ENCODE measurements at regions not wholly inside any gene's neighbourhood (a gene's known extent, or its start where the extent isn't known, plus 50 kb on each side); places are given as distances from the start of the nearest gene placed in this dataset.

DNA sequence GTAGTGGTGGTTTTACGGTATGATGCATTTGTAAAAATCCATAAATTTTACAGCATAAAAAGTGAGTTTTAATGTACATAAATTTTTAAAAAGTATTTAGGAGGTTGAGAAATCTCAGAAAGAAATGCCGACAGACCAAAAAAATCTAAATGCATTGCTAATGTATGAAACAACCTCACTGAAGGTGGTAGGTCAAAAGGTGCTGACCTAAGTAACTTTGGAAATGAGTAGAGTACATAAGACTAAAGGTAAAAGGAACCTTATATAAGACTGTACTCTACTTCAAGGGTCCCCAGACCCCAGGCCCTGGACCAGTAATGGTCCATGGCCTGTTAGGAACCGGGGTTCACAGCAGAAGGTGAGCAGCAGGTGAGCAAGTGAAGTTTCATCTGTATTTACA is 163.4 kb downstream of the COL6A3 start:
- DNase-seq = no peak

DNA sequence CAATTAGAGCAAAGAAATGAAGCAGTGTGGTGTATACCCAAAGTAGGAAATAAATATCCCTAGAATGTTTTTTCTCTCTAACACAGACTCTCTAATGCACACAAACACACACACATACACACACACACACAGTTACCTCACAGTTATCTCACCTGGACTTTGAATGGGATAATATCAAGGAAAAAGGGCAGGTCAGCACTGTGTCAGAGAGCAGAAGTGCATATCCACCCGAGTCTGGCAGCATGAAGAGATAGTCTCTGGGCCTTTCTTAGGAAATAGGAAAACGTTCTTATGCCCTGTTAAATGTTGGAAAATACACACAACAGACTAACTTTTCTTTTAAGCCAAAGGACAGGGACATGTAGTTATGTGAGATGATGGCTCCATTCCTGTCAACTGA is 162.0 kb downstream of the COL6A3 start:
- DNase-seq = no peak

DNA sequence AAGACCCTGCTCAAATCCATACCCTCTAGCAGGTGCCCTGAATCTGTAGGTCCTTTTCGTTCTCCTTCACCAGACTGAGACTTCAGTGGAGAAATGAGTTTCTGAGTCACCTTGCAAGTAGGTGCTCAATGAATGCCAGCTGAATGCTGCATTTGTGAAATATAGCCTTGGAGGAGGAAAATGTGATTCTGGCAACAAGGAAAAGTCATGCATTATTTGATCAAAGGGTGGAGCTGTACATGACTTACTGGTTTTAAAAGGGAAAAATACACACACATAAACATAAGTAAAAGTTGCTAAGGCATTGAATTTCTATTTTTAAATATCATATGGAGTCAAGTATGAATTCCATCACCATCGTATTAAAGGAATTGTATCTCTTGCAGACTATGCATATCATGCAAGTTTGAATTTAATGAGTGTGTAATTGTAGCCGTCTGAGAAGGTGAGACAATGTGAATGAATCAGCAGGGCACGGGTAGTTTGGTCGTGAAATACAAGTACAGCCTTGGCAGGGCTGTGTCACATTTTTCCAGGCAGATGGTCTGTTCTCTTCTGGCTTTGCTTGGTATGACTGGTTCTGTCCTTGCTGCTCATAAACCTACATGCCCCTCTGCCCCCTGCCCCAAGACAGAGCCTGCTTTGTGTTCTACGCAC is 160.8 kb downstream of the COL6A3 start:
- DNase-seq = no peak

DNA sequence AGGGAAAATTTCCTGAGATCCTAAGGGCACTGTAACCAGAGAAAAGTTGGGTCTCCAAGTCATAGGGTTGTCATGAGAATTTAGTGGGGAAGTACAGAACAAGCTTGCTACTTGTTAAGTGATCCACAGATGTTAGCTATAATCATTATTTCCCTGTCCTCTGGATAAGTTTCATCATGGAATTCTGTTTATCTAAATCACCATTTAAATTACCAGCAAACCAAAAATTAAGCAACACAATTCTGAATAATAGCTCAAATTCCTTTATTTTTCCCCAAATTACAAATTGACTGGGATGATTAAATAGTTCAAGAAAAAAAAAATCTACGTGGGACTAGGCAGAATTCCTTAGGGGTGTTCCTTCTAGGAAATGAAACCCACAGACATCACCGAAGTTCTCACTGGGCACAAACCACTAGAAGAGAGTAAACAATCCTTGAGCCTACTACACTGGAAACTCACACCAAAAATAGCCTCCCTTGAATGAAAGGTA is 159.5 kb downstream of the COL6A3 start:
- DNase-seq = no peak

DNA sequence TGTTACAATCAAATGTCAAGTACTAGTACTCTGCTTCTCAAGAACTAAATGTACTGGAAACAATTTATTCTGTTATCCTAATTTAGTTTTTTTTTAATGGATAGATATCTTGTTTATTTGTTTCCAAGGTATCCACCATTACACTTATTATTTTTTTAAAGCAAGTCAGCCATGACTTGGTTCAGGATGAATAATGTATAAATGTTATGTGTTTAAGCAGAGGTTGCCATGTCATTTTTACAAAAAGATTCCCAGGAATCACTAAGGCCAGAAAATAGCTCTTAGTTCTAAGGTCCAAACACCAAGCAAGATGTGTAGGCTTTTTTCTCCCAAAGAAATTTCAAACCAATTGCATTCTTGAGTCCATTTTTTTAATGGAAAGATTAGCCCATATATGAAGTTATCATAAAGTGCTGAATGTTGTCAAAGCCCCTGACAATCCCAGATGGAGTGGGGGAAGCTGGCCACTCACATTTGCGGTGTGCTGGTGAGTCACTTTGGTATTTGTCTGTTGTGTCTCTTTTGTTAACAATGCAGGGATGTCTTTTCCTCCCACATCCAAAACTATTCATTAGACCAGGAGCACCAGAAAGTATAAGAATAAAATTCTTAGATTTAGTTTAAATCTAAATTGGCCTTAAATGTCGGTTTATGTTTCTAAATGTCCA is 158.9 kb downstream of the COL6A3 start:
- no peak for DNase-seq

DNA sequence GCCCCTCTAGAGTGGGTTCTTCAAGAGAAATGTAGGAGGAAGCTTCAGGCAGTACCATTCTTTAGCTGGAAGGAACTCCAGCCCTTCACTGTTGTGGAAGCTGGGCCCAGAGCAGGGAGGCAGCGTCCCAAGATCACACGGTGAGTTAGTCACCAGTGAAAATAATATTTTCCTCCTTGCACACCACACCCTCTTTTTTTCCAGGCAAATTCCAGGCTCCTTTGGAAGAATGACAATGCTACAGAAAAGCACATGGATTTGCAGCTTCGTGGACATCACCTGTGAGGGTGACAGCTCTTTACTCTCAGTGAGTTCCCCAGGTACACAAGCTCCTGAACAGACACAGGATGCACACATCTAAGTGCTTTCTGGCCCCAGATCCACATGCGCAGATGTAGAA is 157.1 kb downstream of the COL6A3 start:
- no peak for DNase-seq

DNA sequence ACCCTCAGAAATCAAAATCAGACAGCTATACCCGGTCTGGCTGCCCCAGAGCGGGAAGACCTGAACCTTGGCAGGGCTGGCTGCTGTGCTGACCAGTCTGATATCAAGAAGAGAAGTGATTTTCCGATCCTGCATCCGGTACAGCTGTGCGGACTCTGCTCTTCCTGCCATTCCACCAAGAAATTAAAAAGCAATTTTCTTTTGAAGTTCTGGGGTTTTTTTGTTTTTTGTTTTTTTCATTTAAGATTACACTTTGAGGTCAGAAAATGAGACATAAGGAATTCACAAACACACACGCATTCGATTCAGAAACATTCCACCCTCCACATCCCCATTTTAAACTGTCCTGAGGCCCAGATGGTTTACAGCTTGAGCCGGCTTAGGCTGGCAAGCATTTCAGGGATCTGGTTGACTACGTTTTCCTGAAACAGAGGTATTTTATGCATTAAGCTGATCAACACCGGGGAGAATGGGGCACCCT is 156.5 kb downstream of the COL6A3 start:
- no peak for DNase-seq

DNA sequence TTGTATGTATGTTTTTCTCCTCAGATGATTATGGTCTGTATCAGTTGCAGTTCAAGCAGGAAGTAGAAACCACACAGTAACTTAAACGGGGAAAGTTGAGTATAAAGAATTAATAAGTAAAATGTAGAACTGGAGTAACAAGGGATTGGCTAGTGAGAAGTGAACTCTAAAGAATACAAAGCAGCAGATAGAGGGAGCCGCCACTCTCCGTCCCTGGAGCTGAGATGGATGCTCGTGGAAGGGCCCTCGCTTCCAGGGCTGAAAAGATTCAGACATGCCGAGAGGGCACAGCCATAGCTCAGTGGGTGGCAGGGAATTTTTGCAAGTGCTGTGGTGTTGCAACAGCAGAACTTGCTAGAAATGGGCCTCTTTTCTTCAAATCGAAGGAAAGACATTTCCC is 155.8 kb downstream of the COL6A3 start:
- DNase-seq = no peak

DNA sequence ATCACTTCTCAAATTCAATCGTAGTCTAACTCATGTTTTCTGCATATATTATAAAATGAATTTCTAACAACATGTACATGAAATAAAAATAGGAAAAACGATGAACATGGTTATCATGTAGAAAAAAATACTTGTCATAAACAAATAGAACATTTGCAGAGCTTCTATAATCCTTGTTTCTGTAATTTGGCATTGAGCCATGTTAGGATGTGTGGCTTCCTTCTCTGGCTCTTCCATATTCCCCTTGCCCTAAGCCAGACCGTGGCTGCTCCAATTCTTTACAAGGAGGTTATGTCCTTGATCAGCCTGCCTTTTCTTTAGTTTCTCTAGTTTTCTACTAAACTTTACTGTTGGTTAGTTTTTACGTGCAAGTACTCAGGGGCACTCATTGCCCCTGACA is 155.3 kb downstream of the COL6A3 start:
- DNase-seq = no peak

DNA sequence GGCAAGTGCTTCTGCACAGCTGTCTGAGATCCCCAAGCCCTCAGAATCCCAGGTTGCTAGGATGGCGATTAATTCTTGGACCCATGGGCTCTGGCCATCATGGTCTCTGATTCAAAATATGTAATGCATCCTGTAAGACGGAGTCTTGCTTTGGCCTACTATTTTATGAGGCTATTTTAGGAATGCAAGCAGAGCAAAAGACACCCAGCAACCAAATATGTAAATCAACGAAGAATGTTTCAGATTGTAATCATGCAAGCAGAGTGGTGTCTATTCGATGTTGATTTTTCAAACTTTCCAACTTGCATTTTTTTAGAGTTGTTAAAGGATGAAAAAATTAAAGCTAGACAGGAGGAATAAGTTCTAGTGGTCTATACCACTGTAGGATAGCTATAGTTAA is 154.8 kb downstream of the COL6A3 start:
- DNase-seq = no peak

DNA sequence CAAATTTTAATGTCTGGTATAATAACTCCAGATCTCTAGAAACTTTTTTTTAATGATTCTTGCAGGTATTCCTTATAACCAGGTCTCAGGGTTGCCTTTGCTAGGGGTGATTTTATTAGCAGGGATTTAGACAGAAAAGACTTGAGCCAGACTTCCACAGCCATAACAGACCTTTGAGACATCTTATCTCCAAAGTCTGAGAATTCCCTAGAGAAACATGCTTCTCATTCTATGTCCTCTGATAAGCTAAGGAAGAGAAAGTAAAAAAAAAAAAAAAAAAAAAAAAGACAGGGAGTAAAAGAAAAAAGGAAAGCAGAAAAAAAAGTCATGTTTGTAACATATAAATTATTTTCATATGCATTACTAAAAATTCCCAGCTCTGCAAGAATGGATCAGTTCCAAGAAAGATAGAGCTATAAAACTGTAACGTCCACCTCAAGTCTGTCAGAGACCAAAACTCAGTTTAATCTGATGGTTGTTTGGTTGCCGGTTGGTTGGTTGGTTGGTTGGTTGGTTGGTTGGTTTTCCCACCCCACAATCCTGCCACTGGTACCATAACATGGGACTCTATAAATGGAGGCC is 153.8 kb downstream of the COL6A3 start:
- DNase-seq = no peak

DNA sequence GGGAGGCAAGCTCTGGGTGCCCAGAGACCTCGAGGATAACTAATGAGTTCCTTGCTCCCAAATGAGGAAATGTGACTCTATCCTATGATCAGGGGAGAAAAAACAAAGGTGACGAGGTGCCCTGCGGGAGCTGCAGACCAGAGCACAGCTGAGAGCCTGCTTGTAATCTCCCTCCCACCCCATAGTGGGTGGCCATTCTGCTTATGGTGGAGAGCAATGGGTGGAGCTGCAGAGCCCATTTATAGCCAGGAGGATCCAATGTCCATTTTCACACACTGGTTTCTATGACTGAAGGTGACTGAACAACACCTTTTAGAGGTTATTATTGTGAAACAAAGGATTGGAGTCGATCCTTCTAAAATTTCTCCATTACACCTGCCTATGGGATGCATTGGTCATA is 153.3 kb downstream of the COL6A3 start:
- no peak for DNase-seq

DNA sequence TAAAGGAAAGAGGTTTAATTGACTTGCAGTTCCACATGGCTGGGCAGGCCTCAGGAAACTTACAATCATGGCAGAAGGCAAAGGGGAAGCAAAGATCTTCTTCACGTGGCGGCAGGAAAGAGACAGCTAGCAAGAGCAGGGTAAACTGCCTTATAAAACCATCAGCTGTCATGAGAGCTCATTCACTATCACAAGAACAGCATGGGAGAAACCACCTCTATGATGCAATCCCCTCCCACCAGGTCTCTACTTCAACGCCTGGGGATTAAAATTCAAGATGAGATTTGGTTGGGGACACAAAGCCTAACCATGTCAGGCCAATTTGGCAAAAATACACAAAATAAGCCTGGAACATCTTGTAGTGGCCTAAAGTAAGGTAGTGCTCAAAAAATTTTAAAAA is 152.6 kb downstream of the COL6A3 start:
- no peak for DNase-seq

DNA sequence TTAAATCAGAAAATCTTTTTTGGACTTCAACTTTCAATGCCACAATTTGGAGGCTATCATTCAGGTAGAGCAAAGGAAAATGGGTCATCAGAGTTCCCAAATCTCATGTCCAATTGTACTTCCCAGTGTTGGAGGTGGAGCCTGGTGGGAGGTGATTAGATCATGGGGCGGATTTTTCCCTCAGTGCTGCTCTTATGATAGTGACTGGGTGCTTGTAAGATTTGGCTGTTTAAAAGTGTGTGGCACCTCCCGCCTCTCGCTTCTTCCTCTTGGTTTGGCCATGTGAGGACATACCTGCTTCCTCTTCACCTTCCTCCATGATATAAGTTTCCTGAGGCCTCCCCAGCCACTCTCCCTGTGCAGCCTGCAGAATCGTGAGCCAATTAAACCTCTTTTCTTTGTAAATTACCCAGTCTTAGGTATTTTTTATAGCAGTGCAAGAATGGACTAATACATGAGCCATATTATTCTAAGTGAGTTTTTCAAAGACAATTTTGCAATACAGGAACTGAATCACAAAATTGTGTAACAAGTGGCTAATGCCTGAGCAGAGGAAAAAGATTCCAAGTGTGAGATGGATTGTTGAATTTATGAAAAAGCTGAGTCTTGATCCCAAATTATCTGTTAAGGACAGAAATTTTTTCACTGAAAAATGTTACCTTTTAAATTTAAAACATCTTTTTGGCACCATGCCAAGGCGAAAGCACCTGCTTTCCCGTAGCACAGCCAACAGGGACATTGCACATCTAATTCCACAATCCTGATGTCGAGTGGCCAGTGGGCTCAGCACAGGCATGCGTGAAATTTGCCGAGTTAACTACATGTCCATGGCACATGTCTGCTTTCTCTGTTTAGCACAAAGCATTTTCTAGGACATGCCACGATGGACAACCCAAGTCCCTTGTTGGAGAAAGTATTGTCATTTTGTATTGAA is 150.9 kb downstream of the COL6A3 start:
- no peak for DNase-seq

DNA sequence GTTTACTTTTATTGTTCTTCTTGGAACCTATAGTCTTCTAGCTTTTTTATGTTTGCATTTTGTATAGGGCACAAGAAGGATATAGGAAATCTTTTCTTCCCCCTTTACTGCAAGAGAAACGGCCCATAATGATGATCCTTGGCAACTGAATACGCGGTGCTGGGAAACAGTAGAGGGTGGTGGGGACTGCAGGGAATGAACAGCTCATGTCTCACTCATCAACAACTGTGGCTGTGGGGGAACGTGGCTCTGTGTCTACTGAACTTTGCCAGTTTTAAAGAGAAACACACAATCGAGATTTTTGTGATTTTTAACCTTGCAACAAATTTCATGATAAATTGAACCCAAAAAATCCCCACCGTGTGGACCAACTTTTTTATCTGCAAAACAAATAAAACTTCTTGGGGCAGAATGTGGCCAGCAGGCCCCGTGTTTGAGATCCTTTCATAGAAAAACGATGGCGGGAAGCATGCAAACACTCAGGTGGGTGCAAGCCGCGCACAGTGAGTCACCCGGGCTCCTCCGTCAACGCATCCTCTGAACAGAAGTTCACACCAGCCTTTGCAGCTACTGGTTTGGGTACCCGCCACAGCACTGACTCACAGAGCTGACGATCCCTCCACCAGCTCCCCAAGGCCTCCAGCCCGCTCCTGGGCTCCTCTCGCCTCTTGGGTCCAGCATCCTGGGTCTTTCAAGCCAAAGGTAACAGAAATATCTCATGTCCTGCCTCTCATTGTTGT is 149.3 kb downstream of the COL6A3 start:
- no peak for DNase-seq

DNA sequence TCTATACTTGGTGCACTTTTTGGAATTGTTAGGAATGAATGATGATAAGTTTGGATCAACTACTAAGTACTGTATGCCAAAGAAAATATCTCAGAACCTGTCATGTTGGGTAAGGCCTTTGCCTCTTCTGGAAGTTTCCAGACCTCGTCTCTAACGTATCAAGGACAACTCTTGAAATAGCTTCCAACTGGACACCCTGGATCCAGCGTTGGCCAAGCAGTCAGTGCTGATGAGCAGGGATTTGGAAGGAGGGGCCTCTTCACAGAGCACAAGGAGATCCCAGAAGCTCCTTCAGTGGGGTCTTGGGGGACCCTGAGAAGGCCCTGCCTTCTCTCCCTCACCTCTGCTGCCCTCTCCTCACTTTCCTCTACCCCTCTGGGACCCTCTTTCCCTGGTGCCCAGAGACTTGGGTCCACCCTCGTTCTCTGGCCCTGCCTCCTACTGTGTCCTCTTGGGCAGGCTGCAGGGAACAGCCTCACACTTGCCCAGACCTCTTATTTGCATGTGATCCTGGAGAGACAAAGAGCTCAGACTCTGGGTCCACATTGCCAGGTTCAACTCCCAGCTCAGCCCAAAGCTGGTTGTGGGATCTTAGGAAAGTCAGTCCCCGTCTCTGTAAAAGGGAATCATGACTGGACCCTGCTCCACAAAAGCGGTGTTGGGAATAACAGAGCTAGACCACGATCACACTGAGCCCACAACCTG is 145.8 kb downstream of the COL6A3 start:
- DNase-seq = no peak

DNA sequence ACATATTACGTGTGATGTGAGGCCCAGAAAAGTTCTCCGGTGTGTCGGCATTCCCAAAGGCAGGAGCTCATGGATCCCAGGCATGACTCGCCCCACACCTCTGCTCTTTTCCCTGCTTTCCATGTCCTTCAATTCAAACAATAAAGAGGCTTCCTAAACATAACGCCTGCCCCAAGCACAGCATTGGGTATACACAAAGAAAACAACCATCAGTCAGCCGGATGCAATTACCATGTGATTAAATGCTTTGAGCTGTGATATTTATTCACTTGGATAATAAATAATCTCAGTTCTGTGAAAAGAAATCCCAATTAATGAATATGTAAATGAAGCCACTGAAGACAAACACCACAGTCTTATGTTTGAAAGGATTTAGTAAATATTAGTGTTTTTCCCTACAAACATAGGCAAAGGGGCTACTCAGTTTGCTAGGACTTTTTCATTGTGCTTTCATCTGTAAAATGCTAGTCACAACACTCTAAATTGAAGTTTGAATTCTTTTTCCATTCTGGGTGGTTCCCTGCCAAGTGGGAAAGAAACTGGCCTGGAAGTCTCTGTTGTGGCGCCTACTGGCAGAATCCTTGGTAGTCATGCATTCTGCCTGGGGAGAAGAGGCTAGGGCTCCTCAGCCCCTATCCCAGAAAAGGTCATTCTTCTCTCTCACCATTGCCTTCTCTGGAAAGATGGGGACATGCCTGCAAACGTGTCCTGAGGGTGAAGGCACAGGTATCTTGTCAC is 144.7 kb downstream of the COL6A3 start:
- no peak for DNase-seq

DNA sequence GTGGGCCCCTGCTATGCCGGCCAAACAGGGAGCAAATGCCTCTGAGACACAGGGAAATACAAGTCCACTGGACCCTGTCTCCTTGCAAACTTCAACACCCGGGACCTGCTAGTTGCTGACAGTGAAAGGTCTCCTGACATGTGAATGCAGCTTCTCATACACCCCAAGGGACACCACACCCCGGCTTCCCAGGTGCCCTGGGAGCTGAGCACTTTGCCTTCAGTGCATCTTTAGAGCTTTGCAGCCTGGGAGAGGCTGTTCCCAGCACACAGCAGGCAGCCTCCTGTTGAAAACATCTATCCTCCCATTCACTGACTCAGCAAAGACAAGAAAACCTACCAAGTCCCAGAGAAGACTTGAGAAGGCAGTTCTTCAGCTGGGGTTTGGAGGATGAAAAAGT is 143.4 kb downstream of the COL6A3 start:
- no peak for DNase-seq

DNA sequence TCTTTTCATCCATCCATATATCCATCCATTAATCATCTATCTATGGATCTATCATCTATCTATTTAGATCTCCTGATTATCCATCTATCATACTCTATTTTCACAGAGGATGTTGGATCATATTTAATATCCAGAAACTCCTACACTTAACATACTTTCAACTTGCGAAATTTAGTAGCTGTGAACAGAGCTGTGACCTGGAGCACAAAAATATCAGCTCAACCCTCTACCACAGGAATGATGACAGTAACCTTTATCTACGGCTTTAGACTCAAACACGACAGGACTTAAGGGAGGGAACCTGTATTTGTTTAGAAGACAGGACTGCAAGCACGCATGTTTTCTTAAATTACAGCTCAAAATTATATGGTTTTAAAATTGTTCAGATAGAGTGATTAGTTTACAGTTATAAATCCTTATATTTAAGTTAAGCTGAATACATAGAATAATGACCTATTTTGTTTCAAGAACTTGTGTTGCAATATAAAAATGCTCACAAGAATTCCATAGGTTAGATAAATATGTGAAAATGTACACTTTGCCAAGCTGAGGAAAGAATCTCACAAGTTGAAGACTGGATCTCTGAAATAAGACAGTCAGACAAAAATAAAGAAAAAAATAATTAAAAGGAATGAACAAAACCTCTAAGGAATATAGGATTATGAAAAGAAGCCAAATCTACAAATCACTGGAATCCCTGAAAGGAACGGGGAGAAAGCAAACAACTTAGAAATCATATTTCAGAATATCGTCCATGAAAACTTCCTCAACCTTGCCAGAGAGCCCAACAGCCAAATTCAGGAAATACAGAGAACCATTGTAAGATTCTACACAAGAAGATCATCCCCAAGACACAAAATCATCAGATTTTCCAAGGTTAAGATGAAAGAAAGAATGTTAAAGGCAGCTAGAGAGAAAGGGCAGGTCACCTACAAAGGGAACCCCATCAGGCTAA is 142.0 kb downstream of the COL6A3 start:
- DNase-seq = no peak
